GM23338 (cell line): ENCODE measurements at regions not wholly inside any gene's neighbourhood (a gene's known extent, or its start where the extent isn't known, plus 50 kb on each side); places are given as distances from the start of the nearest gene placed in this dataset.

ENCODE experiments used
- ATAC-seq: fragments of 200-7000 bp; cut with Tn5 transposase; 3 replicates; pipeline ENCODE4 v1.9.1; 2020
- DNase-seq: peaks from one replicate; pipeline ENCODE4 v3.0.0-alpha.2; 2015; ENCODE audit warnings: low spot score
- H2AFZ ChIP-seq: fragments of 200-600 bp; sonication (generic); 2 replicates; pipeline ENCODE4 v1.8.0; 2016; ENCODE audit warnings: antibody characterized with exemption, mild to moderate bottlenecking, moderate library complexity
- H3F3A ChIP-seq: fragments of 200-600 bp; sonication (generic); replicated peaks from 2 replicates; pipeline ENCODE4 v1.8.0; 2017; ENCODE audit warnings: antibody characterized with exemption, mixed run types, low read depth
- H3K27ac ChIP-seq: fragments of 200-600 bp; sonication (generic); 2 replicates; pipeline ENCODE4 v1.6.1; 2016; ENCODE audit warnings: low read depth
- H3K27me3 ChIP-seq: fragments of 200-600 bp; sonication (generic); 2 replicates; pipeline ENCODE4 v1.8.0; 2016; ENCODE audit warnings: mild to moderate bottlenecking, mixed run types, moderate library complexity; ENCODE audit not compliant: insufficient read depth
- H3K36me3 ChIP-seq: fragments of 200-600 bp; sonication (generic); 2 replicates; pipeline ENCODE4 v1.8.0; 2016; ENCODE audit warnings: mild to moderate bottlenecking; ENCODE audit not compliant: insufficient read depth
- H3K4me1 ChIP-seq: fragments of 200-600 bp; sonication (generic); 2 replicates; pipeline ENCODE4 v1.8.0; 2016; ENCODE audit warnings: mild to moderate bottlenecking, moderate library complexity; ENCODE audit not compliant: insufficient read depth
- H3K4me2 ChIP-seq: fragments of 200-600 bp; sonication (generic); 2 replicates; pipeline ENCODE4 v1.7.1; 2017; ENCODE audit warnings: mixed run types
- H3K4me3 ChIP-seq: fragments of 200-600 bp; sonication (generic); 2 replicates; pipeline ENCODE4 v1.6.1; 2016; ENCODE audit warnings: mixed run types
- H3K79me2 ChIP-seq: fragments of 200-600 bp; sonication (generic); replicated peaks from 2 replicates; pipeline ENCODE4 v1.8.0; 2017; ENCODE audit warnings: mild to moderate bottlenecking; ENCODE audit not compliant: insufficient read depth
- H3K9me2 ChIP-seq: fragments of 200-600 bp; sonication (generic); 2 replicates; pipeline ENCODE4 v1.8.0; 2017; ENCODE audit not compliant: insufficient read depth
- H4K20me1 ChIP-seq: fragments of 200-600 bp; sonication (generic); replicated peaks from 2 replicates; pipeline ENCODE4 v1.8.0; 2017; ENCODE audit warnings: mild to moderate bottlenecking; ENCODE audit not compliant: insufficient read depth
- H3K27ac Mint-ChIP-seq: 2 replicates; pipeline ENCODE4 v1.8.0; 2020; ENCODE audit warnings: inconsistent platforms, mild to moderate bottlenecking, moderate library complexity, mixed read lengths
- H3K27me3 Mint-ChIP-seq: 3 replicates; pipeline ENCODE4 v1.8.0; 2022; ENCODE audit warnings: low read depth, mild to moderate bottlenecking, moderate library complexity, mixed read lengths, inconsistent platforms; ENCODE audit not compliant: insufficient read depth, poor library complexity
- H3K36me3 Mint-ChIP-seq: 3 replicates; pipeline ENCODE4 v1.8.0; 2021; ENCODE audit warnings: low read depth, mild to moderate bottlenecking, inconsistent platforms, moderate library complexity, mixed read lengths
- H3K4me1 Mint-ChIP-seq: 3 replicates; pipeline ENCODE4 v1.8.0; 2020; ENCODE audit warnings: mild to moderate bottlenecking, inconsistent platforms, mixed read lengths
- H3K4me3 Mint-ChIP-seq: 3 replicates; pipeline ENCODE4 v1.8.0; 2021; ENCODE audit warnings: moderate library complexity, mild to moderate bottlenecking, inconsistent platforms, mixed read lengths
- H3K9me3 Mint-ChIP-seq: 3 replicates; pipeline ENCODE4 v1.8.0; 2020; ENCODE audit warnings: moderate library complexity, mild to moderate bottlenecking, inconsistent platforms, mixed read lengths
- CREB1 ChIP-seq: fragments of 250-450 bp; sonication (Bioruptor Pico); IDR thresholded peaks from 2 replicates; pipeline ENCODE4 v1.5.0; 2020; ENCODE audit warnings: low read depth, mild to moderate bottlenecking, moderate library complexity
- EZH2 ChIP-seq: fragments of 200-600 bp; sonication (generic); IDR thresholded peaks from one replicate; pipeline ENCODE4 v1.8.0; 2017; ENCODE audit warnings: antibody characterized with exemption, mild to moderate bottlenecking, low read depth; ENCODE audit not compliant: unreplicated experiment
- NANOG ChIP-seq: IDR thresholded peaks from 2 replicates; pipeline ENCODE4 v1.6.1; 2016; ENCODE audit warnings: antibody characterized with exemption, borderline replicate concordance
- POLR2AphosphoS5 ChIP-seq: IDR thresholded peaks from 2 replicates; pipeline ENCODE4 v1.6.1; 2016; ENCODE audit warnings: antibody characterized with exemption, low read depth
- REST ChIP-seq: IDR thresholded peaks from one replicate; pipeline ENCODE4 v1.6.1; 2018; ENCODE audit warnings: antibody characterized with exemption; ENCODE audit not compliant: unreplicated experiment
- ZNF462 ChIP-seq: fragments of 250-450 bp; sonication (Bioruptor Pico); IDR thresholded peaks from 2 replicates; pipeline ENCODE4 v1.5.0; 2020; ENCODE audit warnings: mild to moderate bottlenecking, moderate library complexity
- TF ChIP-seq, protein P1 (sequence below), 2 experiments: fragments of 200-600 bp in 1 of 2; sonication (generic) in 1 of 2; conservative IDR thresholded peaks; 2 replicates each; pipeline versions ENCODE4 v1.5.1 to v1.6.1; 2016 to 2017; ENCODE audit warnings: antibody characterized with exemption in 2 of 2, low read depth in 2 of 2, mild to moderate bottlenecking in 2 of 2, moderate library complexity in 1 of 2

DNA sequence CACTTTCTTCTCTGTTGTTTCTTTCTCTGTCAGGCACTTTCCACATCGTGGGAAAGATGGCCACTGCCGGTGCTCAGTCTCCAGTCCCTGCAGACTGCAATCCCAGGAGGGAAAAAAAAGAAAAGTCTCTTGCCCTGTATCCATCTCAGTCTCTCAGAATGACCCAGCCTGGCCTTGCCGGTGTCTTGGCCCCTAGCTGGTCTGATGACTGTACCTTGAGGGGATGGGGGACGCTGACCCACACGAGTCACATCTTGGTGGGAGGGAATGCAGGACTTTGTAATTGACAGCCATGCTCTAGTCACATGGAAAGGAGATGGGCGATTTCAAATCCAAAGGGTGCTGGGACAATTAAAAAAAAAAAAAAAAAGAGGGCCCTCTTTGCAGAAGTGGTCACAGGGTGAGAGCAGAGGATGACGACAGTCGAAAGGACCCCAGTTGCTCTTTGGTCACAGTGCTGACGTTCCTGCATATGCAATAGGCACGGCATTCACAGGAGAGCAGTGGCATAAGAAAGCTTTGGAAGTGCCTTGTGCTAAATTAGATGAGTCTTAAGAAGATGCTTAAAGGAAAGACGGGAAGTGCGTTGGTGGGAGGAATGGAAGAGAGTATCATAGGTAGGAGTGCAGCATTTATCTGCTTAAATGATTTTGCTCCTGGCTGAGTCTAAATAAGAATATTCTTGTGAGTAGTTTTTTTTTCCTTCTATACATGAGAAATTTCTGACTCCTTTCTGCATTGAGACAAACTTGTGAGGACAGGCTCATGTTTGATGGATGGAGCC is 63.9 kb upstream of the AKAP12 start:
- peak; percentile 34; the same call in 1 of the 2 replicates for TF ChIP-seq CREB1
- TF ChIP-seq EZH2 = no peak
- TF ChIP-seq NANOG = no peak
- TF ChIP-seq ZNF462 (CRISPR knock-in tag) = no peak
- TF ChIP-seq REST = no peak
- TF ChIP-seq, protein P1, sequence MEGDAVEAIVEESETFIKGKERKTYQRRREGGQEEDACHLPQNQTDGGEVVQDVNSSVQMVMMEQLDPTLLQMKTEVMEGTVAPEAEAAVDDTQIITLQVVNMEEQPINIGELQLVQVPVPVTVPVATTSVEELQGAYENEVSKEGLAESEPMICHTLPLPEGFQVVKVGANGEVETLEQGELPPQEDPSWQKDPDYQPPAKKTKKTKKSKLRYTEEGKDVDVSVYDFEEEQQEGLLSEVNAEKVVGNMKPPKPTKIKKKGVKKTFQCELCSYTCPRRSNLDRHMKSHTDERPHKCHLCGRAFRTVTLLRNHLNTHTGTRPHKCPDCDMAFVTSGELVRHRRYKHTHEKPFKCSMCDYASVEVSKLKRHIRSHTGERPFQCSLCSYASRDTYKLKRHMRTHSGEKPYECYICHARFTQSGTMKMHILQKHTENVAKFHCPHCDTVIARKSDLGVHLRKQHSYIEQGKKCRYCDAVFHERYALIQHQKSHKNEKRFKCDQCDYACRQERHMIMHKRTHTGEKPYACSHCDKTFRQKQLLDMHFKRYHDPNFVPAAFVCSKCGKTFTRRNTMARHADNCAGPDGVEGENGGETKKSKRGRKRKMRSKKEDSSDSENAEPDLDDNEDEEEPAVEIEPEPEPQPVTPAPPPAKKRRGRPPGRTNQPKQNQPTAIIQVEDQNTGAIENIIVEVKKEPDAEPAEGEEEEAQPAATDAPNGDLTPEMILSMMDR (conservative IDR thresholded peaks at IDR 0.05; ENCODE audit: low read depth in 2 of 2) = no peak
- no peak for TF ChIP-seq POLR2AphosphoS5

More for the DNA sequence above, 63.9 kb upstream of the AKAP12 start:
- no peaks in the 10 kb centered on the region for H3K79me2 ChIP-seq
- DNase-seq (peak; percentile 38), ATAC-seq (peak; percentile 61)
- H3K27ac ChIP-seq = no peak overlapping the region
- no peak overlapping the region for H3K4me2 ChIP-seq
- no peaks in the 10 kb centered on the region; the same call in 1 of the 2 replicates for H3K4me1 ChIP-seq
- Mint-ChIP-seq H3K27ac (no peak overlapping the region), H3K9me3 (no peaks in the 10 kb centered on the region), H3K4me1 (peaks cover 8% of the 10 kb centered on the region), H3K36me3 (no peaks in the 10 kb centered on the region), H3K27me3 (no peaks in the 10 kb centered on the region), H3K4me3 (no peak overlapping the region)
- H3K27me3 ChIP-seq = no peaks in the 10 kb centered on the region
- no peaks in the 10 kb centered on the region for H4K20me1 ChIP-seq
- H3K9me2 ChIP-seq = no peaks in the 10 kb centered on the region
- no peaks in the 10 kb centered on the region for H3F3A ChIP-seq
- H2AFZ ChIP-seq = peak overlapping the region; percentile 93
- no peaks in the 10 kb centered on the region for H3K36me3 ChIP-seq
- H3K4me3 ChIP-seq = no peak overlapping the region
